ENCODE measurements at regions not wholly inside any gene's neighbourhood (a gene's known extent, or its start where the extent isn't known, plus 50 kb on each side); places are given as distances from the start of the nearest gene placed in this dataset.

GRCh38 chr10:80896959-80897358 lies 359.3 kb downstream of the SH2D4B start:
- H4K8ac ChIP-seq (ENCODE audit: low read depth in 2 of 2, low read length in 2 of 2), result no peak overlapping the region
- WGBS, 2 experiments (ENCODE audit: extremely low coverage in 2 of 2, insufficient read length in 1 of 2), result no CpG with 5 or more reads among the region's 7 CpGs
- in situ Hi-C loops (cut with MboI; ENCODE audit: low sequenced_read_pairs), result no loop called here
- H4K20me1 ChIP-seq (ENCODE audit: insufficient read depth, low read length), result no peaks in the 10 kb centered on the region
- H2BK5ac ChIP-seq (ENCODE audit: low read depth, low read length, poor library complexity, severe bottlenecking), result no peak overlapping the region
- no peak overlapping the region for H3K23ac ChIP-seq (ENCODE audit: low read depth, low read length)
- intact Hi-C loops (cut with micrococcal nuclease), result no loop called here
- no peak overlapping the region for H2BK120ac ChIP-seq (ENCODE audit: low read depth, low read length)
- no peak overlapping the region for H3K9ac ChIP-seq (ENCODE audit: low read depth, low read length)
- no peaks in the 10 kb centered on the region for H3K4me1 ChIP-seq (ENCODE audit: control insufficient read depth, insufficient read depth, low read length)
- H3K9me1 ChIP-seq (ENCODE audit: insufficient read depth, low read length), result no peaks in the 10 kb centered on the region
- no peak overlapping the region for H4K91ac ChIP-seq (ENCODE audit: insufficient read depth, low read depth, low read length)
- no peak overlapping the region for H3K4me2 ChIP-seq (ENCODE audit: low read depth, low read length)
- dilution Hi-C loops (cut with HindIII; ENCODE audit: low sequenced_read_pairs, unreplicated experiment), result no loop called here
- ATAC-seq (ENCODE audit: low read depth) (no peak), DNase-seq (no peak)
- TF ChIP-seq USF2 (IDR thresholded peaks at IDR 0.05; ENCODE audit: low read depth, low read length) (no peak), RCOR1 (IDR thresholded peaks at IDR 0.05; ENCODE audit: insufficient replicate concordance, low read length) (no peak), RFX5 (IDR thresholded peaks at IDR 0.05; ENCODE audit: low read depth, low read length) (no peak), CEBPB (IDR thresholded peaks at IDR 0.05; ENCODE audit: low read depth, low read length) (no peak), POLR2A (IDR thresholded peaks at IDR 0.05; ENCODE audit: low read depth, low read length) (no peak), CHD1 (IDR thresholded peaks at IDR 0.05; ENCODE audit: low read depth, low read length) (no peak), MAFK (IDR thresholded peaks at IDR 0.05; ENCODE audit: low read depth, low read length) (no peak), RAD21 (IDR thresholded peaks at IDR 0.05; ENCODE audit: low read length) (no peak), MXI1 (IDR thresholded peaks at IDR 0.05; ENCODE audit: borderline replicate concordance, low read depth, low read length) (no peak), BHLHE40 (IDR thresholded peaks at IDR 0.05; ENCODE audit: low read depth, low read length) (no peak), ELK1 (IDR thresholded peaks at IDR 0.05; ENCODE audit: borderline replicate concordance, low read depth, low read length) (no peak), FOS (IDR thresholded peaks at IDR 0.05; ENCODE audit: low read depth, low read length) (no peak), SMC3 (IDR thresholded peaks at IDR 0.05; ENCODE audit: low read depth, low read length) (no peak), CTCF (conservative IDR thresholded peaks at IDR 0.05; ENCODE audit: low read depth, low read length) (no peak)
- CTCF ChIA-PET, result no interaction called here
- H3K27me3 ChIP-seq (ENCODE audit: control insufficient read depth, insufficient read depth, low read length), result no peaks in the 10 kb centered on the region
- H3K14ac ChIP-seq (replicated peaks; ENCODE audit: low read depth, low read length), result no peak overlapping the region
- no peak overlapping the region for H2BK15ac ChIP-seq (ENCODE audit: low read depth, low read length)
- BruUV-seq (replicated peaks), result no TSS peak
- H3K27ac ChIP-seq (ENCODE audit: insufficient read depth, low read length), result no peak overlapping the region
- no peak overlapping the region for H3K4me3 ChIP-seq (ENCODE audit: insufficient read depth, low read depth, low read length)
- H3K36me3 ChIP-seq (ENCODE audit: control insufficient read depth, insufficient read depth, low read length), result no peaks in the 10 kb centered on the region
- H4K5ac ChIP-seq (ENCODE audit: low read depth, low read length), result no peak overlapping the region
- no peaks in the 10 kb centered on the region for H3K79me1 ChIP-seq (ENCODE audit: low read depth in 1 of 2, low read length in 2 of 2)
- H3K4ac ChIP-seq (ENCODE audit: low read depth, low read length), result no peak overlapping the region
- peaks cover 16% of the 10 kb centered on the region for H3K9me3 ChIP-seq (ENCODE audit: control insufficient read depth, insufficient read depth, low read length)
- POLR2A ChIA-PET (ENCODE audit: unreplicated experiment), result no interaction called here
- no peak overlapping the region for H2AK5ac ChIP-seq (ENCODE audit: low read depth, low read length)
- H3K18ac ChIP-seq (ENCODE audit: low read depth, low read length), result no peak overlapping the region
- H2AFZ ChIP-seq (replicated peaks; ENCODE audit: low read length, poor library complexity), result no peak overlapping the region
- H2AK9ac ChIP-seq (replicated peaks; ENCODE audit: low read depth, low read length, poor library complexity), result no peak overlapping the region
- H2BK20ac ChIP-seq (ENCODE audit: low read depth, low read length), result no peak overlapping the region
- no peak overlapping the region for H3K56ac ChIP-seq (ENCODE audit: extremely low read depth, insufficient read depth, low read length)

Measured in IMR-90 (cell line).